ENCODE measurements at regions not wholly inside any gene's neighbourhood (a gene's known extent, or its start where the extent isn't known, plus 50 kb on each side); places are given as distances from the start of the nearest gene placed in this dataset.
"Not testable (repeated sequence)": the region's sequence is repeated elsewhere in the genome, so short reads cannot be mapped to it uniquely, and the experiment has no call there.

- DNase-seq = no peak
Measured at GRCh38 chr7:86002858-86003257, 640.9 kb upstream of the GRM3 start.

- DNase-seq = no peak
Measured at GRCh38 chr7:85997515-85997914, 646.2 kb upstream of the GRM3 start.

- no peak for DNase-seq
Measured at GRCh38 chr7:85995101-85995500, 648.6 kb upstream of the GRM3 start.

- DNase-seq = no peak
Measured at GRCh38 chr7:85980740-85981139, 663.0 kb upstream of the GRM3 start.

GRCh38 chr7:85974176-85974575 is 669.5 kb upstream of the GRM3 start:
- DNase-seq = no peak

- DNase-seq = no peak
Measured at GRCh38 chr7:85972504-85973141, 671.1 kb upstream of the GRM3 start.

- DNase-seq = no peak
Measured at GRCh38 chr7:85954961-85955360, 688.7 kb upstream of the GRM3 start.

- no peak for DNase-seq
Measured at GRCh38 chr7:85950871-85951270, 692.8 kb upstream of the GRM3 start.

GRCh38 chr7:85950418-85950817 is 693.3 kb upstream of the GRM3 start:
- no peak for DNase-seq

- no peak for DNase-seq
Measured at GRCh38 chr7:85947767-85948166, 695.9 kb upstream of the GRM3 start.

- DNase-seq = no peak
Measured at GRCh38 chr7:85940798-85941197, 702.9 kb upstream of the GRM3 start.

GRCh38 chr7:85931919-85932318 is 711.8 kb upstream of the GRM3 start:
- no peak for DNase-seq

GRCh38 chr7:85928500-85928899 is 715.2 kb upstream of the GRM3 start:
- no peak for DNase-seq

GRCh38 chr7:85927226-85927625 is 716.5 kb upstream of the GRM3 start:
- DNase-seq = no peak

- DNase-seq = no peak
Measured at GRCh38 chr7:85924062-85924461, 719.6 kb upstream of the GRM3 start.

- DNase-seq = no peak
Measured at GRCh38 chr7:85916016-85916415, 727.7 kb upstream of the GRM3 start.

GRCh38 chr7:85914437-85914836 is 727.6 kb upstream of the SEMA3D start:
- no peak for DNase-seq

- DNase-seq = no peak
Measured at GRCh38 chr7:85908051-85908450, 721.2 kb upstream of the SEMA3D start.

GRCh38 chr7:85897967-85898366 is 711.1 kb upstream of the SEMA3D start:
- no peak for DNase-seq

GRCh38 chr7:85896531-85896930 is 709.7 kb upstream of the SEMA3D start:
- DNase-seq = no peak

- no peak for DNase-seq
Measured at GRCh38 chr7:85895835-85896234, 709.0 kb upstream of the SEMA3D start.

- DNase-seq = not testable (repeated sequence)
Measured at GRCh38 chr7:85891900-85892299, 705.0 kb upstream of the SEMA3D start.

GRCh38 chr7:85890244-85890811 is 703.5 kb upstream of the SEMA3D start:
- DNase-seq = no peak

GRCh38 chr7:85887133-85887532 is 700.3 kb upstream of the SEMA3D start:
- DNase-seq = no peak

GRCh38 chr7:85882335-85882734 is 695.5 kb upstream of the SEMA3D start:
- DNase-seq = no peak

Measured in NCI-H510A (cell line).